ENCODE measurements at regions not wholly inside any gene's neighbourhood (a gene's known extent, or its start where the extent isn't known, plus 50 kb on each side); places are given as distances from the start of the nearest gene placed in this dataset.

- DNase-seq (ENCODE audit: low read depth), result no peak
- no peak overlapping the region for H3K4me3 ChIP-seq (ENCODE audit: low read length)
- TF ChIP-seq CTCF (conservative IDR thresholded peaks at IDR 0.05; ENCODE audit: low read depth, low read length), result no peak
Observed at GRCh38 chr6:126792340-126793085, 326.0 kb upstream of the RSPO3 start.

- TF ChIP-seq CTCF (conservative IDR thresholded peaks at IDR 0.05; ENCODE audit: low read depth, low read length), result no peak
- no peak overlapping the region for H3K4me3 ChIP-seq (ENCODE audit: low read length)
- no peak for DNase-seq (ENCODE audit: low read depth)
Observed at GRCh38 chr6:126795161-126795560, 323.3 kb upstream of the RSPO3 start.

GRCh38 chr6:126797981-126798380 lies 320.5 kb upstream of the RSPO3 start:
- peak; percentile 74 for DNase-seq (ENCODE audit: low read depth)
- no peak for TF ChIP-seq CTCF (conservative IDR thresholded peaks at IDR 0.05; ENCODE audit: low read depth, low read length)
- H3K4me3 ChIP-seq (ENCODE audit: low read length), result no peak overlapping the region

GRCh38 chr6:126803769-126804168 lies 314.7 kb upstream of the RSPO3 start:
- no peak for TF ChIP-seq CTCF (conservative IDR thresholded peaks at IDR 0.05; ENCODE audit: low read depth, low read length)
- no peak overlapping the region for H3K4me3 ChIP-seq (ENCODE audit: low read length)
- no peak for DNase-seq (ENCODE audit: low read depth)

GRCh38 chr6:126804332-126805064 lies 314.0 kb upstream of the RSPO3 start:
- peak; percentile 76 for TF ChIP-seq CTCF (conservative IDR thresholded peaks at IDR 0.05; ENCODE audit: low read depth, low read length)
- DNase-seq (ENCODE audit: low read depth), result no peak

GRCh38 chr6:126805861-126806260 lies 312.6 kb upstream of the RSPO3 start:
- no peak for DNase-seq (ENCODE audit: low read depth)
- H3K4me3 ChIP-seq (ENCODE audit: low read length), result no peak overlapping the region
- no peak for TF ChIP-seq CTCF (conservative IDR thresholded peaks at IDR 0.05; ENCODE audit: low read depth, low read length)

More at GRCh38 chr6:126804332-126805064, 314.0 kb upstream of the RSPO3 start:
- H3K4me3 ChIP-seq (ENCODE audit: low read length), result no peak overlapping the region

- DNase-seq (ENCODE audit: low read depth), result no peak
- no peak for TF ChIP-seq CTCF (conservative IDR thresholded peaks at IDR 0.05; ENCODE audit: low read depth, low read length)
- no peak overlapping the region for H3K4me3 ChIP-seq (ENCODE audit: low read length)
Observed at GRCh38 chr6:126807876-126808275, 310.6 kb upstream of the RSPO3 start.
